T-helper 1 cell treated with Interleukin-12 subunit alpha and Interleukin-12 subunit beta and Interleukin-4 antibody, amounts not matched to agents 30 μg/mL and 1 μg/mL, for 36 hours (primary cell): ENCODE measurements at regions not wholly inside any gene's neighbourhood (a gene's known extent, or its start where the extent isn't known, plus 50 kb on each side); places are given as distances from the start of the nearest gene placed in this dataset.

Source experiments
- H3K27ac Mint-ChIP-seq: one replicate; pipeline ENCODE4 v1.8.0; 2021; ENCODE audit warnings: mild to moderate bottlenecking, mixed read lengths
- H3K27me3 Mint-ChIP-seq: one replicate; pipeline ENCODE4 v1.8.0; 2021; ENCODE audit warnings: low read depth, mixed read lengths
- H3K36me3 Mint-ChIP-seq: one replicate; pipeline ENCODE4 v1.8.0; 2021; ENCODE audit warnings: low read depth, mixed read lengths
- H3K4me1 Mint-ChIP-seq: one replicate; pipeline ENCODE4 v1.8.0; 2021; ENCODE audit warnings: low read depth, mixed read lengths
- H3K4me3 Mint-ChIP-seq: one replicate; pipeline ENCODE4 v1.8.0; 2021; ENCODE audit warnings: mild to moderate bottlenecking, moderate library complexity, mixed read lengths
- H3K9me3 Mint-ChIP-seq: one replicate; pipeline ENCODE4 v1.8.0; 2021; ENCODE audit warnings: mixed read lengths

DNA sequence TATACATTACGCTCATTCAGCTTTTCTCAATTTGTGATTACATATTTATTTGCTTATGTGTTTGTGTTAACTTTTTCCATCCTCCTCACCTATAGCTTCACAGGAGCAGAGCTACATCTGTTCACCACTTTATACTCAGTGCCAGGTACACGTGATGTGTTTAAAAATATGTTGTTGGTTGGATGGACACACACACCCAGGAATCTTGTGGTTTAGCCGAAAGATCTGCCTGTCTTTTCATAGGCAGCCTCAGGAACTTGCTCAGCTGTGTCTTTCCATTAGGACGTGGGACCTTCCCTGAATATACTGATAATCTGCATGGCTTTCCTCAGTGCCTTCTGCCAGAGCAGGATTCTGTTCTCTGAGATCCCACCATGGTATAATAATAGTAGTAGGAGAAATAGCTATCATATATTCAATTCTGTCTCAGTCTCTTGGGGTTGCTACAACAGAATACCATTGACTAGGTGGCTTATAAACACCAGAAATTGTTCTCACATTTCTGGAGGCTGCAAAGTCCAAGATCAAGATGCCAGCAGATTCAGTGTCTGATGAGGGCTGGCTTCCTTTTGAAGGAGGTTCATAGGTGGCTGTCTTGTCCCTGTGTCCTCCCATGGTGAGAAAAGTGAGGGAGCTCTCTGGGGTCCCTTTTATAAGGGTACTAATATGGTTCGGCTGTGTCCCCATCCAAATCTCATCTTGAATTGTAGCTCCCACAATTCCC is 50.0 kb upstream of the SOD3 start:
- Mint-ChIP-seq H3K4me1 (no peaks in the 10 kb centered on the region), H3K27me3 (peaks cover 5% of the 10 kb centered on the region), H3K9me3 (no peaks in the 10 kb centered on the region), H3K27ac (no peak overlapping the region), H3K4me3 (no peak overlapping the region), H3K36me3 (no peaks in the 10 kb centered on the region)
